GM18505 (cell line): ENCODE measurements at regions not wholly inside any gene's neighbourhood (a gene's known extent, or its start where the extent isn't known, plus 50 kb on each side); places are given as distances from the start of the nearest gene placed in this dataset.

Source experiments
- ATAC-seq: cut with Tn5 transposase; IDR thresholded peaks from one replicate; pipeline ENCODE4 v1.9.1; 2021; ENCODE audit not compliant: unreplicated experiment
- POLR2A ChIP-seq: IDR thresholded peaks from 4 replicates; pipeline ENCODE4 v1.6.1; 2011; ENCODE audit warnings: borderline replicate concordance; ENCODE audit not compliant: insufficient read depth, insufficient read length; ENCODE audit errors: extremely low read depth

DNA sequence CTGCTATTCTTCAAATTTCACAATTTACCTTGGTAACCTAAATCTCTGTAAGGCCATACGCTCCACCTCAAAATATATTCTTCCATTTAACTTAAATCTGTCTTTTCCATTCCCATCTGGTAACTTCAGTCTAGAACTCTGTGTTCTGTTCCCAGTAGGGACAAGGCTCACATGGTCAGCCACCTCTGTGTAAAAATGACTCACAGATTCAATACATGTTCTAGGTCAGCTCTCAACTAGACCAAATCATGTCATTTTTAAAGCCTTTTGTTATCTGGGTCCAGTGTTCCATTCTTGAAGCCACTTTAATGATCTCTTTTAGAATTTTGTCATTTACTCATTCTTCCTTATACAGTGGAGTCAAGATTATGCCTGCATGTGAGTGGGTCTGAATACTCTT, 315.6 kb upstream of the CITED2 start:
- no peak for TF ChIP-seq POLR2A
- ATAC-seq = no peak

DNA sequence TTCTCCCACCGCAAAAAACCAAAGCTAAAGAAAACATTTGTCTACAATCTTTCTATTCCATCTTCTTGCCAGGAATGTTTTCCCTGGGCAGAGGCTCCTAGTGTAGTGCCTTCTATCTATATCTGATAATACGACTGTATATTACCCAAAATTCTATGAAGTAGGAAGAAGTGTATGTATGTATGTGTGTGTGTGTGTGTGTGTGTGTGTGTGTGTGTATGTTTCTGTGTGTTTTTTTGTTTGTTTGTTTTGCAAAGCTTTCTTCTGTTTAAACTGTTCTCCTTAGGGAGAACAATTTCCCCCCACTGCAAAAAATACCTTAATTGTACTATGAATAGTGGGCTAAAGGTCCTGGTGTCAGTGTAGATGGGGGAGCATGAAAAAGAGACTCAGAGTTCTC, 312.6 kb upstream of the CITED2 start:
- no peak for TF ChIP-seq POLR2A
- ATAC-seq = no peak

DNA sequence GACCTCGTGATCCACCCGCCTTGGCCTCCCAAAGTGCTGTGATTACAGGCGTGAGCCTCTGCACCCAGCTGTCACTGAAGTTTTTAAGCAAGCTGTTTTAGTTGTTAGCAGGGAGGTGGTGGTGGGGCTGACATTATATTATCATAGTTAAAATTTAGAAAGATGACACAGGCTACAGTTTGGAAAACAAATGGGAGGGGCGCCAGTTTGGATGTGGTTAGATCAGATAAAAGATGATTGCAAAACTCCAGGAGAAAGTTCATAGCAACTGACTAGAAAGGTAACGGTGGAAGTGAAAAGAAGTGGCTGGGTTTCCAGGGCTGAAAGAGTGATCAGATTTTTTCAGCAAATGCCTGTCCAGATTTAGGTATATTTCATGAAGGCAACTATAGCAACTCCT, 311.9 kb upstream of the CITED2 start:
- TF ChIP-seq POLR2A = no peak
- ATAC-seq = no peak

DNA sequence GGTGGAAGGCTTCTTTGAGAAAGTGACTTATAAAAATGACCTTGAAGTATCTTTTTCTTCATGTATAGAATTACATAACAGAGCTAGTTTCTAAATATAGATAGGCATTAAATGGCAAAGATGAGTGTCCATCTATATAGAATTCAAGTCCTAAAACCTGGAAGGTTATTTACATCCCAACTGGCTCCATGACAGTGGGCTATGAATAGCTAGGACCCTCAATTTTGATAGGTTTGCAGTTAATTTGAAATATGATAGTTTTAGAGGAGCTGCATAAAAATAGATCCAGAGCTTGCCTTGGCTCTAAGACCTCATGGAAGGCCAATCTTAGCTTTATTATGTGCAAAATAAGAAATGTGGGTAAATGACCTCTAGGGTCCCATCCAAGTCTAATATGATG, 310.6 kb upstream of the CITED2 start:
- ATAC-seq = no peak

DNA sequence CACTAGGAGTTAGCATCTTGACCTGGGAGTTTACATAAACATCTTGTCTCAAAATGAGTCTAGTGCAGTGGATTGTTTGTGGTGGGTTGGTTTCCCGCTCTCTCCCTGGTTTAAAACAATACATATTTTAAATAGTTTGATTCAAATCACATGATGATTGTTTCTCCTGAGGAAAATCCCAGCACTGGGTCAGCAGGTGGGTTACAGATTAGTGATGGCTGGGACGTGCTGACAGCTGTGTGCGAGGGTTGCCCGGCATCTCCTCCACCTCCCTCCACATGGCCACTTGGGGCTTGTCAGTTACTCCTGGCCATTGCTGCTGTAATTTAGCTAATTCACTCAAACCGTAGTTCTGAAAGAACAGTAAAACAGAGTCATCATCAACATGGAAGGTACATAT, 306.4 kb upstream of the CITED2 start:
- ATAC-seq = no peak
- no peak for TF ChIP-seq POLR2A

More for the DNA sequence above, 310.6 kb upstream of the CITED2 start:
- TF ChIP-seq POLR2A = no peak

DNA sequence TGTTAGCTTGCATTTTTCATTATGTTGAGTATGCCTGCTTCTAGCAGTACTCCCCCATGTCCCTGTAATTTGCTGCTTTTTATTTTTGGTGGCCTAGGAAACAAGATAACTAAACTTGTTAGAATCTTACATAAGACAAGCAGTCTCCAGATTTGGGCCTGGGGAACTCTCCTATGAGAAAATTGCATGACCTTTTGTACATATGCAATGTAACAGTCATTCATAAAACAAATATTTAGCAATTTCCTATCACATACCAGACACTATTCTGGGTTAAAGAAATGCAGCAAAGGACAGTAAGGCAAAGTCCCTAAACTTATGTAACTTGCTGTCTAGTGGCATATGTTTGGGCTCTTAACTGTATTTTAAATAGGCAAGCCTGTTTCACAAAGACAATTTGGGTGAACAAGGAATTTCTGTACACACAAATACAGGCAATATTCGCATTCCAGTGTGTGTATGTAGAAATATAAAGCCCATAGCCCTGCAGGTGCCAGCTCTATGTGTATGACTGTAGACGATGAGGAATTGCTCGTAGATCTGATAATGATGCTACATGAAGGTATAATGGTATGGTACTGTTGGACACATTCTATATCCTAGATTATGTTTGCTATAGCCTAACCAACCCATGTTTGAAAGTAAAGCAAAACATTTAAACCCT, 305.2 kb upstream of the CITED2 start:
- no peak for ATAC-seq

DNA sequence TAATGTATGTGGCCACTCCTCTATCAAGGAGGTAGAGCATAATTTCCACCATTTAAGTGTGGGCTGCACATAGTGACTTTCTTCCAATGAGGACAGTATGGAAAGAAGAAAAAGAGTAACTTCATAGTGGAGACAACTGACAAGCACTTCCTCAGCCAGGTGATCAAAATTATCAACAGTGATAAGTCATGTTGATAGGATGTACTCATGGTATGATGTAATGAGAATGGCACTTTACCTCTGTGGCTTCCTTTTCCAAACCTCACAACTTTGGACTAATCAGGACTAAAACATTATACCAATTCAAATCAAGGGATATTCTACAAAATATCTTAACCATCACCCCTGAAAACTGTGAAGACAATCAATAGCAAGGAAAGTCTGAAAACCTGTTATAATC, 302.3 kb upstream of the CITED2 start:
- ATAC-seq = no peak

More for the DNA sequence above, 305.2 kb upstream of the CITED2 start:
- no peak for TF ChIP-seq POLR2A

DNA sequence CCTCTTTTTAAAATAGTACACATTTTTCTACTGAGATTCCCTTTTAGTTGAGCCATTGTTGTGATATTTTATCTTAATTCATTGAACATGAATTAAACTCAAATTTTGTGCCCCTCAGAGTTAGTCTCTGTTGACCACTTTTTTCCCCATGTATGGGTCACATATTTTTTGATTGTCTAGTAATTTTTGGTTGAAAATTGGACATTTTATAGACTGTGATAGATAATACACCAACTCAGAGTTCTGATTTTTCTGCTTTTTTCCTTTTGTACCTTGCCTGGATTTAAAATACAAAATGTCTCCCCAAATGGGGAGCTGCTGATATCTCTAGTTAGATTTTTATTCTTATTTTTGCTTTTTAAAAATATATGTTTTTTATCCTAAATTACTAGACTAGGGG, 291.8 kb upstream of the CITED2 start:
- no peak for TF ChIP-seq POLR2A
- ATAC-seq = no peak

More for the DNA sequence above, 302.3 kb upstream of the CITED2 start:
- no peak for TF ChIP-seq POLR2A

DNA sequence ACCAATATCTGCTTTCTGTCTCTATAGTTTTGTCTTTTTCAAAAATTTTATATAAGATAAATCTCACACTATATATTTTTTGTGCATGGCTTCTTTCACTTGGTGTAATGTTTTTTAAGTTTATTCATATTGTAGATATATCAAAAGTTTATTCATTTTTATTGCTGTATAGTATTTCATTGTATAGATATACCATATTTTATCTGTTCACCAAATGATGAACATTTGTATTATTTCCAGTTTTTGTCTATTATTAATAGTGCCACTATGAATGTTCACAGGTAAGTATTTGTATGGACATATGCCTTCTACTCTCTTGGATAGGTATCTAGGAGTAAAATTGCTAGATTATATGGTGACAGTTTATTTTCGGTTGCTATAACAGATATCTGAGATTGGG, 289.5 kb upstream of the CITED2 start:
- no peak for ATAC-seq
- TF ChIP-seq POLR2A = no peak

DNA sequence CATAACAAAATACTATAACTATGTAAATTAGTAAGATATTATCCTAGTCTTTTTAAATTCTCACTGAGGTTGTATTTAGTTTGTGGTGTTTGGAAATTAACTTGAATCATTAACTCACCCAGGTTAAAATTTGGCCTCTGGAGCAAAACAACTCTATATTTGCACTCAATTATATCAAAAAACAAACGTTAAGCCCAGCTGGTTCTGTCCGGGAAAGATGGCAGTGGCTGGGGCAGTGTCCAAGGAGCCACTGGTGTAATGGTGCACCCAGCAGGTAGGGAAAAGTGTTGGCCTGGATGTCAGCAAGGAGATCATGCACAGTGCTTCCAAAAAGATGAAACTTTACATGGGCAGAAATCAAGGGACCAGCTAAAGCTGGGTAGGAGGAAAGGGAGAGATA, 285.3 kb upstream of the CITED2 start:
- ATAC-seq = no peak

DNA sequence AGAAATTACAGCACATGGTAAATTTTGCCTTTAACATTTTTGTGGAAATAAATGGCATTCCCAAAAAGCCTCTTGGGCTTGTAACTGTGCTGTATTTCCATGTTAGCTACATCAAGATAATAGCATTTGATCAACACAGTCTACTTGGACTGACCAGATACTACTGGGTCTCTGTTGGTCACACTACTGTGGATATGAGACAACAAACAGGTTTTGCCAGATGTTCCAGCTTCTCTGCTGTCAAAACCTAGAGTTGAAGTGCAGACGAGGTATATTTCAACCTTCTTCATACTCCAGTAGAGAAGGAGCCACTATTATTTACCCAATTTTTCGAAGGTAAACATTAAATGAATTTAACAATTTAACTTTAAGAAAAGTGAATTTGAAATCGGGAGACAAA, 284.7 kb upstream of the CITED2 start:
- no peak for ATAC-seq
- TF ChIP-seq POLR2A = no peak

More for the DNA sequence above, 285.3 kb upstream of the CITED2 start:
- no peak for TF ChIP-seq POLR2A

DNA sequence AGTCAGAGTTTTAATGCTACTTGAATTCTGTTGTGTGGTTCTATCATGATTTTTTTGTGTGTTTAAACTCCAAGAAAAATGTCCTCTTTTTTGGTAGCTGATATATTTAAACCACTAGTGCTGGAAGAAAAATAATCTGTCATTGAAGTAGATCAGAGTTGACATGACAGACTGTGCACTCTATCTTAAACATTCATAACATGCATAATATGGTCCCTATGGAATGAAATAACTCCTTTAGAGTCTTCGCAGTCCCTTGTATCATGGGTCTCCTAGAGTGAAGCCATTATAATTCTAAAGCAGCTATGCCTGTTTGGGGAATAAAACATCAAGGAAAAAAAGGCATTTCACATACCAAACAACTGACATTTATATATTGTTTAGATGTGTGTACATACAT, 282.7 kb upstream of the CITED2 start:
- no peak for ATAC-seq
- TF ChIP-seq POLR2A = no peak

DNA sequence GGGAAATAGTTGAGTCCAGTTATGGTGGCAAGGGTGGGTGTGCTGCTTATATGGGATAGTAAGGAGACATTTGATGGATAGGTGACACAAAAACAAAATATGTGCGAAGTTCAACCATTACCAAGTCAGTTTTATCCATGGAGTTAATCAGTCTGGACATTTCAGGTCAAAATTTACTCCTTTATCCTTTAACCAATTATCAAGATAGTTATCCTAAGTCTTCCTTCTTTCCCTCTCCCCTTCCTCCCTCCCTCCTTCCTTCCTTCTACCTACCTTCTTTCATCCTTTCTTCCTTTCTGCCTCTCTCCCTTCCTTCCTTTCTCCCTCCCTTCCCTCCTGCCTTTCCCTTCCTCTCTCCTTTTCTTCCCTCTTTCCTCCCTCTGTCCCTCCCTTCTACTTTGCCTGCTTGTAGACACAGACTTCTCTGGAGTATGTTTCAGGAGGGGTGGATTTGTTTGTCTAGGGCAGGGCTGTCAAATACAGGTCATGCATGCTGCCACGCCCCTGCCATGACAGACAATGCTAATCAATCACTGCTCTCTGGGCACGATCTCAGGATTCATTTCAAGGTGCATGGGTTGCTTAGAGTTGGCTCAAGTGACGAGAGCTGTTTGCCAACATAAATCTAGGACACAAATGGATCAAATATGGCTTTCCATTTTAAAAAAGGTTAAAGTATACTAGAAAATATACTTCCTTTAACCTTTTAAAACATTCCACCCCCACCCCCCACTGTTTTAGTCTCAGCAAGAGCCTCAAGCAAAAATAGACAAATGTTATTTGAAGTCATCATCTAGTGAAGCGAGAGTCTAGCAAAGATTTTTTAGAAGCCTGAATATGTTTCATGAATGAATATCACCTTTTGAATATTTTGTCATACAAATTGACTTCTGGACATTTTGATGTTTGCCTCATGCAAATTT, 281.6 kb upstream of the CITED2 start:
- no peak for ATAC-seq
- no peak for TF ChIP-seq POLR2A
